HCT116 (cell line): ENCODE measurements at regions not wholly inside any gene's neighbourhood (a gene's known extent, or its start where the extent isn't known, plus 50 kb on each side); places are given as distances from the start of the nearest gene placed in this dataset.
"Not testable (repeated sequence)": the region's sequence is repeated elsewhere in the genome, so short reads cannot be mapped to it uniquely, and the experiment has no call there.

Experiments used
- EGR1 ChIP-seq: IDR thresholded peaks from 2 replicates; pipeline ENCODE4 v1.6.1; 2012; ENCODE audit warnings: low read depth
- ELF1 ChIP-seq: IDR thresholded peaks from 2 replicates; pipeline ENCODE4 v1.6.1; 2012; ENCODE audit warnings: low read depth, borderline replicate concordance
- EZH2 ChIP-seq: fragments of 200-600 bp; sonication (generic); IDR thresholded peaks from 2 replicates; pipeline ENCODE4 v1.6.1; 2017; ENCODE audit warnings: antibody characterized with exemption, mixed run types
- FOSL1 ChIP-seq: IDR thresholded peaks from 2 replicates; pipeline ENCODE4 v1.6.1; 2012; ENCODE audit warnings: low read depth
- POLR2A ChIP-seq: IDR thresholded peaks from 2 replicates; pipeline ENCODE4 v1.7.0; 2011; ENCODE audit warnings: borderline replicate concordance; ENCODE audit not compliant: insufficient read depth, insufficient read length; ENCODE audit errors: extremely low read depth
- POLR2AphosphoS5 ChIP-seq: IDR thresholded peaks from 2 replicates; pipeline ENCODE4 v1.6.1; 2011; ENCODE audit warnings: mild to moderate bottlenecking, low read depth, low read length, moderate library complexity
- RAD21 ChIP-seq: IDR thresholded peaks from 2 replicates; pipeline ENCODE4 v1.6.1; 2012; ENCODE audit warnings: low read depth, mild to moderate bottlenecking
- SP1 ChIP-seq: IDR thresholded peaks from 2 replicates; pipeline ENCODE4 v1.6.1; 2012; ENCODE audit warnings: low read depth
- ZFX ChIP-seq: fragments of 450-650 bp; IDR thresholded peaks from 2 replicates; pipeline ENCODE4 v1.6.1; 2017
- ZNF274 ChIP-seq: fragments of 200-500 bp; sonication (Bioruptor generic); IDR thresholded peaks from 2 replicates; pipeline ENCODE4 v1.6.1; 2014; ENCODE audit warnings: mild to moderate bottlenecking, low read depth, low read length, inconsistent platforms
- TF ChIP-seq, protein P1 (sequence below), 3 experiments: fragments of 200-600 bp in 1 of 3; sonication (generic) in 1 of 3; IDR thresholded peaks in 2 of 3; conservative IDR thresholded peaks in 1 of 3; 2 replicates each; pipeline ENCODE4 v1.5.1; 2012 to 2017; ENCODE audit warnings: low read depth in 2 of 3, low read length in 2 of 3, antibody characterized with exemption in 1 of 3, borderline replicate concordance in 1 of 3, control low read depth in 1 of 3, mild to moderate bottlenecking in 1 of 3, mixed read lengths in 1 of 3, mixed run types in 1 of 3, moderate library complexity in 1 of 3; ENCODE audit not compliant: insufficient read depth in 1 of 3
- TF ChIP-seq, protein P2 (sequence below): IDR thresholded peaks from 2 replicates; pipeline ENCODE4 v1.6.1; 2012
- TF ChIP-seq, protein P3 (sequence below): IDR thresholded peaks from 2 replicates; pipeline ENCODE4 v1.6.1; 2012; ENCODE audit warnings: low read depth
- TF ChIP-seq, protein P4 (sequence below): IDR thresholded peaks from 2 replicates; pipeline ENCODE4 v1.6.1; 2011; ENCODE audit warnings: mild to moderate bottlenecking, low read length, moderate library complexity; ENCODE audit not compliant: insufficient replicate concordance; ENCODE audit errors: extremely low read depth

DNA sequence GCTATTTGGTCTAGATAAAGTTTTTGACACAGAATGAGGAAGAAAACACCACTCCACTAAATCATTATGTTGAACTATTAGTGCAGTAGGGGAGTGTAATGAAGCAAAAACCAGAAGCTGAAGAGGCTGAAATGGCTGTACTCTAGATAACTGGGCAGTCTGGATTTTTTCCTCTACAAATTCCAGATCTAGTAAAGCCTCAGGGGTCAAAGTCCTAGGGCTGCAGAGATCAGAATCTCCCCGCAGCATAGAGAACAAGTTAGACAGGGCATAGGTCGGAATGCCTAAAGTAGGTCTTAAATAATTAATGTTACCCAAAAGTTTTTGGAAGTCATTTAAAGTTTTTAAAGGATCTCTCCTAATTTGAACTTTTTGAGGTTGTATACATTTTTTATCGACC lies 180.9 kb downstream of the OTOP1 start:
- TF ChIP-seq, protein P1, sequence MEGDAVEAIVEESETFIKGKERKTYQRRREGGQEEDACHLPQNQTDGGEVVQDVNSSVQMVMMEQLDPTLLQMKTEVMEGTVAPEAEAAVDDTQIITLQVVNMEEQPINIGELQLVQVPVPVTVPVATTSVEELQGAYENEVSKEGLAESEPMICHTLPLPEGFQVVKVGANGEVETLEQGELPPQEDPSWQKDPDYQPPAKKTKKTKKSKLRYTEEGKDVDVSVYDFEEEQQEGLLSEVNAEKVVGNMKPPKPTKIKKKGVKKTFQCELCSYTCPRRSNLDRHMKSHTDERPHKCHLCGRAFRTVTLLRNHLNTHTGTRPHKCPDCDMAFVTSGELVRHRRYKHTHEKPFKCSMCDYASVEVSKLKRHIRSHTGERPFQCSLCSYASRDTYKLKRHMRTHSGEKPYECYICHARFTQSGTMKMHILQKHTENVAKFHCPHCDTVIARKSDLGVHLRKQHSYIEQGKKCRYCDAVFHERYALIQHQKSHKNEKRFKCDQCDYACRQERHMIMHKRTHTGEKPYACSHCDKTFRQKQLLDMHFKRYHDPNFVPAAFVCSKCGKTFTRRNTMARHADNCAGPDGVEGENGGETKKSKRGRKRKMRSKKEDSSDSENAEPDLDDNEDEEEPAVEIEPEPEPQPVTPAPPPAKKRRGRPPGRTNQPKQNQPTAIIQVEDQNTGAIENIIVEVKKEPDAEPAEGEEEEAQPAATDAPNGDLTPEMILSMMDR (IDR thresholded peaks at IDR 0.05 in 2 of 3, conservative IDR thresholded peaks at IDR 0.05 in 1 of 3; ENCODE audit: borderline replicate concordance in 1 of 3, insufficient read depth in 1 of 3, low read depth in 2 of 3, low read length in 2 of 3): not testable (repeated sequence)
- TF ChIP-seq POLR2A, EZH2, EGR1, ELF1, SP1, RAD21, ZFX, ZNF274, FOSL1, POLR2AphosphoS5: not testable (repeated sequence)
- TF ChIP-seq, protein P2, sequence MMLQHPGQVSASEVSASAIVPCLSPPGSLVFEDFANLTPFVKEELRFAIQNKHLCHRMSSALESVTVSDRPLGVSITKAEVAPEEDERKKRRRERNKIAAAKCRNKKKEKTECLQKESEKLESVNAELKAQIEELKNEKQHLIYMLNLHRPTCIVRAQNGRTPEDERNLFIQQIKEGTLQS: not testable (repeated sequence)
- TF ChIP-seq, protein P3, sequence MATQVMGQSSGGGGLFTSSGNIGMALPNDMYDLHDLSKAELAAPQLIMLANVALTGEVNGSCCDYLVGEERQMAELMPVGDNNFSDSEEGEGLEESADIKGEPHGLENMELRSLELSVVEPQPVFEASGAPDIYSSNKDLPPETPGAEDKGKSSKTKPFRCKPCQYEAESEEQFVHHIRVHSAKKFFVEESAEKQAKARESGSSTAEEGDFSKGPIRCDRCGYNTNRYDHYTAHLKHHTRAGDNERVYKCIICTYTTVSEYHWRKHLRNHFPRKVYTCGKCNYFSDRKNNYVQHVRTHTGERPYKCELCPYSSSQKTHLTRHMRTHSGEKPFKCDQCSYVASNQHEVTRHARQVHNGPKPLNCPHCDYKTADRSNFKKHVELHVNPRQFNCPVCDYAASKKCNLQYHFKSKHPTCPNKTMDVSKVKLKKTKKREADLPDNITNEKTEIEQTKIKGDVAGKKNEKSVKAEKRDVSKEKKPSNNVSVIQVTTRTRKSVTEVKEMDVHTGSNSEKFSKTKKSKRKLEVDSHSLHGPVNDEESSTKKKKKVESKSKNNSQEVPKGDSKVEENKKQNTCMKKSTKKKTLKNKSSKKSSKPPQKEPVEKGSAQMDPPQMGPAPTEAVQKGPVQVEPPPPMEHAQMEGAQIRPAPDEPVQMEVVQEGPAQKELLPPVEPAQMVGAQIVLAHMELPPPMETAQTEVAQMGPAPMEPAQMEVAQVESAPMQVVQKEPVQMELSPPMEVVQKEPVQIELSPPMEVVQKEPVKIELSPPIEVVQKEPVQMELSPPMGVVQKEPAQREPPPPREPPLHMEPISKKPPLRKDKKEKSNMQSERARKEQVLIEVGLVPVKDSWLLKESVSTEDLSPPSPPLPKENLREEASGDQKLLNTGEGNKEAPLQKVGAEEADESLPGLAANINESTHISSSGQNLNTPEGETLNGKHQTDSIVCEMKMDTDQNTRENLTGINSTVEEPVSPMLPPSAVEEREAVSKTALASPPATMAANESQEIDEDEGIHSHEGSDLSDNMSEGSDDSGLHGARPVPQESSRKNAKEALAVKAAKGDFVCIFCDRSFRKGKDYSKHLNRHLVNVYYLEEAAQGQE: not testable (repeated sequence)
- TF ChIP-seq, protein P4, sequence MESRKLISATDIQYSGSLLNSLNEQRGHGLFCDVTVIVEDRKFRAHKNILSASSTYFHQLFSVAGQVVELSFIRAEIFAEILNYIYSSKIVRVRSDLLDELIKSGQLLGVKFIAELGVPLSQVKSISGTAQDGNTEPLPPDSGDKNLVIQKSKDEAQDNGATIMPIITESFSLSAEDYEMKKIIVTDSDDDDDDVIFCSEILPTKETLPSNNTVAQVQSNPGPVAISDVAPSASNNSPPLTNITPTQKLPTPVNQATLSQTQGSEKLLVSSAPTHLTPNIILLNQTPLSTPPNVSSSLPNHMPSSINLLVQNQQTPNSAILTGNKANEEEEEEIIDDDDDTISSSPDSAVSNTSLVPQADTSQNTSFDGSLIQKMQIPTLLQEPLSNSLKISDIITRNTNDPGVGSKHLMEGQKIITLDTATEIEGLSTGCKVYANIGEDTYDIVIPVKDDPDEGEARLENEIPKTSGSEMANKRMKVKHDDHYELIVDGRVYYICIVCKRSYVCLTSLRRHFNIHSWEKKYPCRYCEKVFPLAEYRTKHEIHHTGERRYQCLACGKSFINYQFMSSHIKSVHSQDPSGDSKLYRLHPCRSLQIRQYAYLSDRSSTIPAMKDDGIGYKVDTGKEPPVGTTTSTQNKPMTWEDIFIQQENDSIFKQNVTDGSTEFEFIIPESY: not testable (repeated sequence)
